HG03196 (cell line): ENCODE measurements at regions not wholly inside any gene's neighbourhood (a gene's known extent, or its start where the extent isn't known, plus 50 kb on each side); places are given as distances from the start of the nearest gene placed in this dataset.
"Not testable (repeated sequence)": the region's sequence is repeated elsewhere in the genome, so short reads cannot be mapped to it uniquely, and the experiment has no call there.

Experiments used
- ATAC-seq: cut with Tn5 transposase; IDR thresholded peaks from one replicate; pipeline ENCODE4 v1.9.1; 2021; ENCODE audit not compliant: unreplicated experiment

GRCh38 chr9:30519166-30519565 is 1865.3 kb upstream of the ACO1 start:
- ATAC-seq = no peak

GRCh38 chr9:30519756-30520155 is 1864.7 kb upstream of the ACO1 start:
- ATAC-seq = no peak

GRCh38 chr9:30522061-30522460 is 1862.4 kb upstream of the ACO1 start:
- ATAC-seq = no peak

- ATAC-seq = no peak
Measured at GRCh38 chr9:30522486-30522885, 1862.0 kb upstream of the ACO1 start.

GRCh38 chr9:30524311-30524710 is 1860.1 kb upstream of the ACO1 start:
- no peak for ATAC-seq

GRCh38 chr9:30534455-30534854 is 1850.0 kb upstream of the ACO1 start:
- no peak for ATAC-seq

- ATAC-seq = no peak
Measured at GRCh38 chr9:30534896-30535295, 1849.5 kb upstream of the ACO1 start.

- ATAC-seq = no peak
Measured at GRCh38 chr9:30536494-30536893, 1847.9 kb upstream of the ACO1 start.

- ATAC-seq = not testable (repeated sequence)
Measured at GRCh38 chr9:30539696-30540095, 1844.7 kb upstream of the ACO1 start.

GRCh38 chr9:30574355-30575151 is 1809.9 kb upstream of the ACO1 start:
- no peak for ATAC-seq

- no peak for ATAC-seq
Measured at GRCh38 chr9:30575218-30575617, 1809.2 kb upstream of the ACO1 start.

- ATAC-seq = no peak
Measured at GRCh38 chr9:30575691-30576090, 1808.8 kb upstream of the ACO1 start.

GRCh38 chr9:30579810-30580209 is 1804.6 kb upstream of the ACO1 start:
- ATAC-seq = no peak

GRCh38 chr9:30582240-30582639 is 1802.2 kb upstream of the ACO1 start:
- no peak for ATAC-seq

- no peak for ATAC-seq
Measured at GRCh38 chr9:30584559-30584958, 1799.9 kb upstream of the ACO1 start.

GRCh38 chr9:30591461-30591860 is 1793.0 kb upstream of the ACO1 start:
- ATAC-seq = no peak

- ATAC-seq = no peak
Measured at GRCh38 chr9:30597608-30598007, 1786.8 kb upstream of the ACO1 start.

- ATAC-seq = no peak
Measured at GRCh38 chr9:30605936-30606335, 1778.5 kb upstream of the ACO1 start.

GRCh38 chr9:30609713-30610112 is 1774.7 kb upstream of the ACO1 start:
- no peak for ATAC-seq

GRCh38 chr9:30616782-30617181 is 1767.7 kb upstream of the ACO1 start:
- ATAC-seq = not testable (repeated sequence)

GRCh38 chr9:30622561-30622960 is 1761.9 kb upstream of the ACO1 start:
- ATAC-seq = no peak

- no peak for ATAC-seq
Measured at GRCh38 chr9:30628915-30629567, 1755.4 kb upstream of the ACO1 start.

- no peak for ATAC-seq
Measured at GRCh38 chr9:30630459-30630858, 1754.0 kb upstream of the ACO1 start.
